ENCODE measurements at regions not wholly inside any gene's neighbourhood (a gene's known extent, or its start where the extent isn't known, plus 50 kb on each side); places are given as distances from the start of the nearest gene placed in this dataset.

GRCh38 chr11:70744396-70745185, 346.3 kb downstream of the CTTN start:
- peaks cover 20% of the 10 kb centered on the region for H3K27me3 Mint-ChIP-seq (ENCODE audit: insufficient read depth, low read depth)
- Histone ChIP-seq H2AFZ (replicated peaks) (no peak overlapping the region), H3F3A (ENCODE audit: low read depth) (peaks cover 19% of the 10 kb centered on the region), H3K4me3 (no peak overlapping the region), H4K20me1 (ENCODE audit: low read depth) (no peaks in the 10 kb centered on the region), H3K27ac (no peak overlapping the region), H3K4me1 (peaks cover 14% of the 10 kb centered on the region), H3K79me2 (ENCODE audit: low read depth) (no peaks in the 10 kb centered on the region), H3K9ac (no peak overlapping the region), H3K4me2 (no peak overlapping the region), H3K9me3 (ENCODE audit: low read depth) (no peaks in the 10 kb centered on the region), H3K27me3 (no peaks in the 10 kb centered on the region), H3K36me3 (no peaks in the 10 kb centered on the region)
- no peak overlapping the region for H3K4me3 Mint-ChIP-seq
- H3K9me3 Mint-ChIP-seq: peaks cover 14% of the 10 kb centered on the region
- peaks cover 38% of the 10 kb centered on the region for H3K4me1 Mint-ChIP-seq
- no peak for TF ChIP-seq EZH2 (IDR thresholded peaks at IDR 0.05)
- TF ChIP-seq EZH2phosphoT487 (IDR thresholded peaks at IDR 0.05): no peak
- TF ChIP-seq CTCF (IDR thresholded peaks at IDR 0.05): no peak
- no peaks in the 10 kb centered on the region for H3K36me3 Mint-ChIP-seq
- no peak for DNase-seq (ENCODE audit: low spot score)
- peak overlapping the region; percentile 89 for H3K27ac Mint-ChIP-seq

- no peaks in the 10 kb centered on the region for H3K36me3 ChIP-seq
- H3K27ac Mint-ChIP-seq: no peak overlapping the region
- H3K79me2 ChIP-seq (ENCODE audit: low read depth): no peaks in the 10 kb centered on the region
- no peaks in the 10 kb centered on the region for H4K20me1 ChIP-seq (ENCODE audit: low read depth)
- no peak overlapping the region for H2AFZ ChIP-seq (replicated peaks)
- H3K27ac ChIP-seq: no peak overlapping the region
- H3K9ac ChIP-seq: no peak overlapping the region
- peaks cover 34% of the 10 kb centered on the region for H3K4me1 Mint-ChIP-seq
- H3K9me3 ChIP-seq (ENCODE audit: low read depth): no peaks in the 10 kb centered on the region
- peaks cover 22% of the 10 kb centered on the region for H3K9me3 Mint-ChIP-seq
- no peak for TF ChIP-seq EZH2 (IDR thresholded peaks at IDR 0.05)
- no peak for TF ChIP-seq EZH2phosphoT487 (IDR thresholded peaks at IDR 0.05)
- no peak for TF ChIP-seq CTCF (IDR thresholded peaks at IDR 0.05)
- H3K36me3 Mint-ChIP-seq: no peaks in the 10 kb centered on the region
- peaks cover 20% of the 10 kb centered on the region for H3K27me3 Mint-ChIP-seq (ENCODE audit: insufficient read depth, low read depth)
- H3F3A ChIP-seq (ENCODE audit: low read depth): peaks cover 19% of the 10 kb centered on the region
- H3K27me3 ChIP-seq: no peaks in the 10 kb centered on the region
- no peak for DNase-seq (ENCODE audit: low spot score)
- no peak overlapping the region for H3K4me3 ChIP-seq
- H3K4me2 ChIP-seq: no peak overlapping the region
- H3K4me1 ChIP-seq: peaks cover 14% of the 10 kb centered on the region
- peak overlapping the region; percentile 38 for H3K4me3 Mint-ChIP-seq
Observed at GRCh38 chr11:70745451-70745850, 347.1 kb downstream of the CTTN start.

GRCh38 chr11:70745941-70746340, 347.6 kb downstream of the CTTN start:
- H4K20me1 ChIP-seq (ENCODE audit: low read depth): no peaks in the 10 kb centered on the region
- Mint-ChIP-seq H3K27ac (no peak overlapping the region), H3K27me3 (ENCODE audit: insufficient read depth, low read depth) (peaks cover 18% of the 10 kb centered on the region), H3K4me1 (peaks cover 29% of the 10 kb centered on the region), H3K36me3 (no peaks in the 10 kb centered on the region), H3K4me3 (peak overlapping the region; percentile 38), H3K9me3 (peaks cover 27% of the 10 kb centered on the region)
- peaks cover 19% of the 10 kb centered on the region for H3F3A ChIP-seq (ENCODE audit: low read depth)
- no peak overlapping the region for H3K9ac ChIP-seq
- no peak overlapping the region for H3K4me2 ChIP-seq
- H3K36me3 ChIP-seq: no peaks in the 10 kb centered on the region
- H3K79me2 ChIP-seq (ENCODE audit: low read depth): no peaks in the 10 kb centered on the region
- no peaks in the 10 kb centered on the region for H3K27me3 ChIP-seq
- peaks cover 4% of the 10 kb centered on the region for H3K9me3 ChIP-seq (ENCODE audit: low read depth)
- DNase-seq (ENCODE audit: low spot score): no peak
- H3K4me1 ChIP-seq: peaks cover 14% of the 10 kb centered on the region
- no peak overlapping the region for H2AFZ ChIP-seq (replicated peaks)
- no peak overlapping the region for H3K4me3 ChIP-seq
- H3K27ac ChIP-seq: no peak overlapping the region
- TF ChIP-seq EZH2phosphoT487 (IDR thresholded peaks at IDR 0.05) (no peak), EZH2 (IDR thresholded peaks at IDR 0.05) (no peak), CTCF (IDR thresholded peaks at IDR 0.05) (no peak)

All from neural progenitor cell (in vitro differentiated cells).